Endodermal cell (in vitro differentiated cells): ENCODE measurements at regions not wholly inside any gene's neighbourhood (a gene's known extent, or its start where the extent isn't known, plus 50 kb on each side); places are given as distances from the start of the nearest gene placed in this dataset.

Experiments
- DNase-seq: peaks from one replicate; pipeline ENCODE4 v3.0.0-alpha.2; 2017
- H3K27ac ChIP-seq: 2 replicates; pipeline ENCODE4 v1.5.1; 2013; ENCODE audit warnings: mild to moderate bottlenecking, low read depth, low read length, moderate library complexity
- H3K27me3 ChIP-seq: 2 replicates; pipeline ENCODE4 v1.6.1; 2013; ENCODE audit warnings: mild to moderate bottlenecking, low read length, moderate library complexity; ENCODE audit not compliant: insufficient read depth, control insufficient read depth, poor library complexity, severe bottlenecking
- H3K36me3 ChIP-seq: 2 replicates; pipeline ENCODE4 v1.7.0; 2013; ENCODE audit warnings: mild to moderate bottlenecking, low read length, moderate library complexity; ENCODE audit not compliant: control insufficient read depth, insufficient read depth
- H3K4me1 ChIP-seq: one replicate; pipeline ENCODE4 v1.7.0; 2013; ENCODE audit warnings: low read length; ENCODE audit not compliant: control insufficient read depth, insufficient read depth
- H3K4me3 ChIP-seq: 2 replicates; pipeline ENCODE4 v1.5.1; 2013; ENCODE audit warnings: mild to moderate bottlenecking, low read length, moderate library complexity
- H3K9ac ChIP-seq: 2 replicates; pipeline ENCODE4 v1.6.1; 2013; ENCODE audit warnings: mild to moderate bottlenecking, low read length, moderate library complexity; ENCODE audit not compliant: poor library complexity, severe bottlenecking; ENCODE audit errors: extremely low read depth
- H3K9me3 ChIP-seq: 2 replicates; pipeline ENCODE4 v1.6.1; 2013; ENCODE audit warnings: mild to moderate bottlenecking, low read length, moderate library complexity; ENCODE audit not compliant: control insufficient read depth
- H3K27ac Mint-ChIP-seq: 2 replicates; pipeline ENCODE4 v1.8.0; 2020; ENCODE audit warnings: mixed read lengths
- H3K27me3 Mint-ChIP-seq: 2 replicates; pipeline ENCODE4 v1.8.0; 2021; ENCODE audit warnings: mild to moderate bottlenecking, mixed read lengths; ENCODE audit not compliant: insufficient read depth
- H3K36me3 Mint-ChIP-seq: 2 replicates; pipeline ENCODE4 v1.8.0; 2020; ENCODE audit warnings: low read depth, mixed read lengths
- H3K4me1 Mint-ChIP-seq: 2 replicates; pipeline ENCODE4 v1.8.0; 2020; ENCODE audit warnings: mixed read lengths
- H3K4me3 Mint-ChIP-seq: 2 replicates; pipeline ENCODE4 v1.8.0; 2020; ENCODE audit warnings: mild to moderate bottlenecking, moderate library complexity, mixed read lengths
- H3K9me3 Mint-ChIP-seq: 2 replicates; pipeline ENCODE4 v1.8.0; 2020; ENCODE audit warnings: mild to moderate bottlenecking, mixed read lengths
- CTCF ChIP-seq: fragments of 200-600 bp; sonication (generic); conservative IDR thresholded peaks from 2 replicates; pipeline ENCODE4 v1.5.0; 2021; ENCODE audit warnings: antibody characterized with exemption, mild to moderate bottlenecking
- WGBS, 2 experiments: methylation state at CpG; one replicate each; pipeline versions ENCODE4 v1.1.5 to v1.1.7; 2013; ENCODE audit warnings: missing lambda C conversion rate in 2 of 2, mixed read lengths in 1 of 2; ENCODE audit not compliant: insufficient coverage in 1 of 2, insufficient read length in 1 of 2; 5-methylcytosine and 5-hydroxymethylcytosine counted together

- H3K9me3 ChIP-seq = no peaks in the 10 kb centered on the region
- no peak overlapping the region for H3K9ac ChIP-seq
- no peaks in the 10 kb centered on the region for H3K36me3 Mint-ChIP-seq
- H3K27ac ChIP-seq = no peak overlapping the region
- H3K4me1 ChIP-seq = peaks cover 20% of the 10 kb centered on the region
- WGBS, 2 experiments = 87 to 88% methylated on average over 6 to 7 of the region's 7 CpGs
- H3K4me3 Mint-ChIP-seq = no peak overlapping the region
- DNase-seq = no peak
- peaks cover 14% of the 10 kb centered on the region for H3K27me3 Mint-ChIP-seq
- H3K4me1 Mint-ChIP-seq = peaks cover 41% of the 10 kb centered on the region
- H3K36me3 ChIP-seq = no peaks in the 10 kb centered on the region
- H3K27ac Mint-ChIP-seq = no peak overlapping the region
- H3K27me3 ChIP-seq = no peaks in the 10 kb centered on the region
- no peak for TF ChIP-seq CTCF
- no peak overlapping the region for H3K4me3 ChIP-seq
- no peaks in the 10 kb centered on the region for H3K9me3 Mint-ChIP-seq
These were observed 129.2 kb upstream of the EEA1 start for GRCh38 chr12:93058280-93058679.

GRCh38 chr12:93059288-93059687 lies 130.2 kb upstream of the EEA1 start:
- no peaks in the 10 kb centered on the region for H3K9me3 Mint-ChIP-seq
- Histone ChIP-seq H3K36me3 (no peaks in the 10 kb centered on the region), H3K27me3 (no peaks in the 10 kb centered on the region), H3K4me3 (no peak overlapping the region), H3K9me3 (no peaks in the 10 kb centered on the region), H3K27ac (no peak overlapping the region), H3K9ac (no peak overlapping the region), H3K4me1 (peaks cover 20% of the 10 kb centered on the region)
- no peak overlapping the region for H3K27ac Mint-ChIP-seq
- peaks cover 37% of the 10 kb centered on the region for H3K4me1 Mint-ChIP-seq
- WGBS, 2 experiments = 96 to 100% methylated on average over 1 to 2 of the region's 2 CpGs
- no peak for DNase-seq
- peaks cover 22% of the 10 kb centered on the region for H3K27me3 Mint-ChIP-seq
- no peaks in the 10 kb centered on the region for H3K36me3 Mint-ChIP-seq
- H3K4me3 Mint-ChIP-seq = no peak overlapping the region
- no peak for TF ChIP-seq CTCF

GRCh38 chr12:93059925-93060665 lies 131.0 kb upstream of the EEA1 start:
- Mint-ChIP-seq H3K9me3 (no peaks in the 10 kb centered on the region), H3K27me3 (peaks cover 29% of the 10 kb centered on the region), H3K4me3 (no peak overlapping the region), H3K36me3 (no peaks in the 10 kb centered on the region), H3K4me1 (peaks cover 33% of the 10 kb centered on the region), H3K27ac (no peak overlapping the region)
- peaks cover 17% of the 10 kb centered on the region for H3K4me1 ChIP-seq
- H3K36me3 ChIP-seq = no peaks in the 10 kb centered on the region
- no peak for DNase-seq
- H3K9me3 ChIP-seq = no peaks in the 10 kb centered on the region
- no peak for TF ChIP-seq CTCF
- no peak overlapping the region for H3K4me3 ChIP-seq
- H3K27me3 ChIP-seq = no peaks in the 10 kb centered on the region
- no peak overlapping the region for H3K27ac ChIP-seq
- no peak overlapping the region for H3K9ac ChIP-seq
- WGBS, 2 experiments = 90 to 95% methylated on average over 3 to 4 of the region's 5 CpGs
